ENCODE measurements at regions not wholly inside any gene's neighbourhood (a gene's known extent, or its start where the extent isn't known, plus 50 kb on each side); places are given as distances from the start of the nearest gene placed in this dataset.

- peaks cover 0 to 5% (median 0%) of the 10 kb centered on the region in 3 donors for H3K36me3 Mint-ChIP-seq
- H3K27me3 Mint-ChIP-seq (ENCODE audit: low read depth in 3 of 3) = peaks cover 0 to 1% (median 0%) of the 10 kb centered on the region in 3 donors
- no peak for DNase-seq
- H3K9me3 Mint-ChIP-seq = peaks cover 0 to 12% (median 0%) of the 10 kb centered on the region in 6 donors
- H3K4me1 Mint-ChIP-seq = peaks cover 24 to 36% of the 10 kb centered on the region in 2 donors
- H3K4me3 Mint-ChIP-seq = peak overlapping the region in 1 of 5 donors; percentile 34
- no peak overlapping the region for H3K27ac Mint-ChIP-seq
These were observed 538.1 kb upstream of the MEF2C start for GRCh38 chr5:89421035-89421434.

- Mint-ChIP-seq H3K9me3 (peaks cover 0 to 17% (median 0%) of the 10 kb centered on the region in 6 donors), H3K4me1 (peaks cover 8 to 12% of the 10 kb centered on the region in 2 donors), H3K36me3 (peaks cover 0 to 5% (median 0%) of the 10 kb centered on the region in 3 donors), H3K27ac (no peak overlapping the region), H3K4me3 (no peak overlapping the region), H3K27me3 (ENCODE audit: low read depth in 3 of 3) (peaks cover 0 to 3% (median 2%) of the 10 kb centered on the region in 3 donors)
- DNase-seq = no peak
These were observed 535.6 kb upstream of the MEF2C start for GRCh38 chr5:89418407-89419085.

- Mint-ChIP-seq H3K4me1 (peaks cover 8 to 10% of the 10 kb centered on the region in 2 donors), H3K4me3 (no peak overlapping the region), H3K27ac (no peak overlapping the region), H3K9me3 (peaks cover 0 to 17% (median 0%) of the 10 kb centered on the region in 6 donors), H3K36me3 (peaks cover 0 to 5% (median 0%) of the 10 kb centered on the region in 3 donors), H3K27me3 (ENCODE audit: low read depth in 3 of 3) (peaks cover 0 to 3% (median 2%) of the 10 kb centered on the region in 3 donors)
- no peak for DNase-seq
These were observed 535.0 kb upstream of the MEF2C start for GRCh38 chr5:89417990-89418389.

GRCh38 chr5:89417515-89417914, 534.5 kb upstream of the MEF2C start:
- no peak for DNase-seq
- H3K4me1 Mint-ChIP-seq = peaks cover 8 to 10% of the 10 kb centered on the region in 2 donors
- peaks cover 0 to 15% (median 0%) of the 10 kb centered on the region in 6 donors for H3K9me3 Mint-ChIP-seq
- no peak overlapping the region for H3K4me3 Mint-ChIP-seq
- no peak overlapping the region for H3K27ac Mint-ChIP-seq
- peaks cover 0 to 3% (median 2%) of the 10 kb centered on the region in 3 donors for H3K27me3 Mint-ChIP-seq (ENCODE audit: low read depth in 3 of 3)
- peaks cover 0 to 5% (median 0%) of the 10 kb centered on the region in 3 donors for H3K36me3 Mint-ChIP-seq

GRCh38 chr5:89411891-89412290, 528.9 kb upstream of the MEF2C start:
- H3K4me3 Mint-ChIP-seq = no peak overlapping the region
- H3K27me3 Mint-ChIP-seq (ENCODE audit: low read depth in 3 of 3) = peaks cover 0 to 2% (median 2%) of the 10 kb centered on the region in 3 donors
- peaks cover 0 to 2% (median 0%) of the 10 kb centered on the region in 3 donors for H3K36me3 Mint-ChIP-seq
- no peak for DNase-seq
- H3K27ac Mint-ChIP-seq = no peak overlapping the region
- H3K9me3 Mint-ChIP-seq = peaks cover 0 to 4% (median 0%) of the 10 kb centered on the region in 6 donors
- no peaks in the 10 kb centered on the region for H3K4me1 Mint-ChIP-seq

GRCh38 chr5:89407054-89407453, 524.1 kb upstream of the MEF2C start:
- no peaks in the 10 kb centered on the region for H3K9me3 Mint-ChIP-seq
- peaks cover 0 to 6% of the 10 kb centered on the region in 2 donors for H3K4me1 Mint-ChIP-seq
- no peaks in the 10 kb centered on the region for H3K36me3 Mint-ChIP-seq
- no peak overlapping the region for H3K27ac Mint-ChIP-seq
- no peak for DNase-seq
- H3K4me3 Mint-ChIP-seq = no peak overlapping the region
- H3K27me3 Mint-ChIP-seq (ENCODE audit: low read depth in 3 of 3) = no peaks in the 10 kb centered on the region

- H3K4me3 Mint-ChIP-seq = no peak overlapping the region
- no peaks in the 10 kb centered on the region for H3K9me3 Mint-ChIP-seq
- H3K4me1 Mint-ChIP-seq = peaks cover 27 to 56% of the 10 kb centered on the region in 2 donors
- H3K27me3 Mint-ChIP-seq (ENCODE audit: low read depth in 3 of 3) = no peaks in the 10 kb centered on the region
- H3K36me3 Mint-ChIP-seq = no peaks in the 10 kb centered on the region
- H3K27ac Mint-ChIP-seq = peak overlapping the region in 4 of 6 donors; percentile 25 to 63 (median 27)
- DNase-seq = no peak
These were observed 518.7 kb upstream of the MEF2C start for GRCh38 chr5:89401659-89402058.

- Mint-ChIP-seq H3K36me3 (no peaks in the 10 kb centered on the region), H3K4me1 (peaks cover 33 to 62% of the 10 kb centered on the region in 2 donors), H3K27ac (peak overlapping the region in 3 of 6 donors; percentile 25 to 63 (median 29)), H3K4me3 (no peak overlapping the region), H3K9me3 (no peaks in the 10 kb centered on the region), H3K27me3 (ENCODE audit: low read depth in 3 of 3) (no peaks in the 10 kb centered on the region)
- no peak for DNase-seq
These were observed 518.0 kb upstream of the MEF2C start for GRCh38 chr5:89401012-89401411.

GRCh38 chr5:89399548-89399947, 516.6 kb upstream of the MEF2C start:
- H3K27me3 Mint-ChIP-seq (ENCODE audit: low read depth in 3 of 3) = no peaks in the 10 kb centered on the region
- peaks cover 41 to 74% of the 10 kb centered on the region in 2 donors for H3K4me1 Mint-ChIP-seq
- peak overlapping the region in 2 of 6 donors; percentile 29 to 35 for H3K27ac Mint-ChIP-seq
- no peaks in the 10 kb centered on the region for H3K36me3 Mint-ChIP-seq
- no peak overlapping the region for H3K4me3 Mint-ChIP-seq
- no peaks in the 10 kb centered on the region for H3K9me3 Mint-ChIP-seq
- DNase-seq = no peak

GRCh38 chr5:89397096-89397495, 514.1 kb upstream of the MEF2C start:
- Mint-ChIP-seq H3K27me3 (ENCODE audit: low read depth in 3 of 3) (no peaks in the 10 kb centered on the region), H3K4me3 (peak overlapping the region; percentile 1 to 48 (median 20)), H3K9me3 (no peaks in the 10 kb centered on the region), H3K4me1 (peaks cover 41 to 68% of the 10 kb centered on the region in 2 donors), H3K36me3 (no peaks in the 10 kb centered on the region), H3K27ac (peak overlapping the region; percentile 27 to 84 (median 63))
- DNase-seq = no peak

GRCh38 chr5:89396278-89396954, 513.4 kb upstream of the MEF2C start:
- peak; percentile 5 to 12 (median 9) for DNase-seq
- no peaks in the 10 kb centered on the region for H3K36me3 Mint-ChIP-seq
- H3K4me1 Mint-ChIP-seq = peaks cover 35 to 61% of the 10 kb centered on the region in 2 donors
- no peaks in the 10 kb centered on the region for H3K9me3 Mint-ChIP-seq
- H3K27ac Mint-ChIP-seq = peak overlapping the region; percentile 27 to 84 (median 63)
- no peaks in the 10 kb centered on the region for H3K27me3 Mint-ChIP-seq (ENCODE audit: low read depth in 3 of 3)
- H3K4me3 Mint-ChIP-seq = peak overlapping the region; percentile 4 to 48 (median 20)

GRCh38 chr5:89395111-89395510, 512.1 kb upstream of the MEF2C start:
- peak overlapping the region in 1 of 6 donors; percentile 31 for H3K27ac Mint-ChIP-seq
- H3K4me1 Mint-ChIP-seq = peaks cover 32 to 49% of the 10 kb centered on the region in 2 donors
- no peaks in the 10 kb centered on the region for H3K9me3 Mint-ChIP-seq
- no peaks in the 10 kb centered on the region for H3K36me3 Mint-ChIP-seq
- H3K4me3 Mint-ChIP-seq = no peak overlapping the region
- DNase-seq = no peak
- peaks cover 0 to 2% (median 0%) of the 10 kb centered on the region in 3 donors for H3K27me3 Mint-ChIP-seq (ENCODE audit: low read depth in 3 of 3)

- Mint-ChIP-seq H3K4me1 (no peaks in the 10 kb centered on the region), H3K27me3 (ENCODE audit: low read depth in 3 of 3) (peaks cover 0 to 2% (median 0%) of the 10 kb centered on the region in 3 donors), H3K9me3 (no peaks in the 10 kb centered on the region), H3K27ac (no peak overlapping the region), H3K4me3 (no peak overlapping the region), H3K36me3 (no peaks in the 10 kb centered on the region)
- no peak for DNase-seq
These were observed 505.9 kb upstream of the MEF2C start for GRCh38 chr5:89388872-89389271.

- H3K4me1 Mint-ChIP-seq = no peaks in the 10 kb centered on the region
- peaks cover 0 to 2% (median 0%) of the 10 kb centered on the region in 3 donors for H3K27me3 Mint-ChIP-seq (ENCODE audit: low read depth in 3 of 3)
- H3K36me3 Mint-ChIP-seq = no peaks in the 10 kb centered on the region
- no peak for DNase-seq
- no peak overlapping the region for H3K4me3 Mint-ChIP-seq
- peaks cover 0 to 7% (median 0%) of the 10 kb centered on the region in 6 donors for H3K9me3 Mint-ChIP-seq
- H3K27ac Mint-ChIP-seq = no peak overlapping the region
These were observed 501.4 kb upstream of the MEF2C start for GRCh38 chr5:89384391-89384790.

All from immature natural killer cell (primary cell).